ENCODE measurements at regions not wholly inside any gene's neighbourhood (a gene's known extent, or its start where the extent isn't known, plus 50 kb on each side); places are given as distances from the start of the nearest gene placed in this dataset.

DNA sequence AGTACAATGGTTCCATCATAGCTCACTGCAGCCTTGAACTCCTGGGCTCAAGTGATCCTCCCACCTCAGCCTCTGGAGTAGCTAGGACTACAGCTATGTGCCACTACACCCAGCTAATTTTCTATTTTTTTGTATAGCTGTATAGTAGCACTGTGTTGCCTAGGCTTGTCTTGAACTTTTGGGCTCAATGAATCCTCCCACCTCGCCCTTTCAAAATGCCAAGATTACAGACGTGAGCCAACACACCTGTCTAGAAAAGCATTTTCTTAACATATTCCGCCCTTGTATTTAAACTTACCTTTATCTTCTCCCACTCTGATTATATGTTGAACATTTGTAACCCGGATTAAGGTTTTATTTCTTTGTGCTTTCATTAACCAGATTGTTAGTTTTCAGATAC lies 750.7 kb upstream of the GCFC2 start:
- TF ChIP-seq, protein P1, sequence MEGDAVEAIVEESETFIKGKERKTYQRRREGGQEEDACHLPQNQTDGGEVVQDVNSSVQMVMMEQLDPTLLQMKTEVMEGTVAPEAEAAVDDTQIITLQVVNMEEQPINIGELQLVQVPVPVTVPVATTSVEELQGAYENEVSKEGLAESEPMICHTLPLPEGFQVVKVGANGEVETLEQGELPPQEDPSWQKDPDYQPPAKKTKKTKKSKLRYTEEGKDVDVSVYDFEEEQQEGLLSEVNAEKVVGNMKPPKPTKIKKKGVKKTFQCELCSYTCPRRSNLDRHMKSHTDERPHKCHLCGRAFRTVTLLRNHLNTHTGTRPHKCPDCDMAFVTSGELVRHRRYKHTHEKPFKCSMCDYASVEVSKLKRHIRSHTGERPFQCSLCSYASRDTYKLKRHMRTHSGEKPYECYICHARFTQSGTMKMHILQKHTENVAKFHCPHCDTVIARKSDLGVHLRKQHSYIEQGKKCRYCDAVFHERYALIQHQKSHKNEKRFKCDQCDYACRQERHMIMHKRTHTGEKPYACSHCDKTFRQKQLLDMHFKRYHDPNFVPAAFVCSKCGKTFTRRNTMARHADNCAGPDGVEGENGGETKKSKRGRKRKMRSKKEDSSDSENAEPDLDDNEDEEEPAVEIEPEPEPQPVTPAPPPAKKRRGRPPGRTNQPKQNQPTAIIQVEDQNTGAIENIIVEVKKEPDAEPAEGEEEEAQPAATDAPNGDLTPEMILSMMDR (IDR thresholded peaks at IDR 0.05): no peak
- TF ChIP-seq POLR2A (IDR thresholded peaks at IDR 0.05): no peak
